K562 (cell line): ENCODE measurements at regions not wholly inside any gene's neighbourhood (a gene's known extent, or its start where the extent isn't known, plus 50 kb on each side); places are given as distances from the start of the nearest gene placed in this dataset.
A peak's percentile ranks its signal among the peaks of the same experiment; 100 is the strongest.

Experiments
- ATAC-seq: fragments of 200-7000 bp; cut with Tn5 transposase; 3 replicates; pipeline ENCODE4 v1.9.1; 2020; ENCODE audit warnings: moderate library complexity
- BruUV-seq: library from RNA; stranded (reverse); fragments of 400-500 nt; replicated peaks from 2 replicates; lab custom pipeline; 2021; lab: Mats Ljungman, UMichigan
- CTCF ChIA-PET: fragments of 300-600 bp; formaldehyde crosslinking; extraction: SDS; loops from one replicate; lab custom pipeline; 2021; ENCODE audit warnings: low intra/inter-chr PET ratio; lab: Yijun Ruan, JAX
- POLR2A ChIA-PET: fragments of 300-600, 350-650 bp; sonication (Branson Sonifier 250); formaldehyde crosslinking; extraction: SDS; loops from one replicate; lab custom pipeline; 2021; ENCODE audit warnings: antibody characterized with exemption, inconsistent platforms; lab: Yijun Ruan, JAX
- DNase-seq, 4 experiments: peaks; one replicate each; pipeline versions ENCODE4 v3.0.0 to v3.0.0-alpha.2; 2011 to 2018; ENCODE audit warnings: low spot score in 3 of 4, mixed read lengths in 3 of 4; ENCODE audit errors: extremely low read depth in 1 of 4
- FAIRE-seq: peaks from 2 replicates; lab custom pipeline; 2011; peaks lifted over from hg19 to GRCh38; lab: Jason Lieb, UNC
- H2AFZ ChIP-seq: 2 replicates; pipeline ENCODE4 v1.6.0; 2011; ENCODE audit warnings: low read depth, low read length, control low read depth, inconsistent platforms
- H3K27ac ChIP-seq: fragments of 200-600 bp; 3 replicates; pipeline ENCODE4 v1.8.0; 2011; ENCODE audit warnings: low read depth, mild to moderate bottlenecking, control low read depth, inconsistent platforms, low read length, moderate library complexity, mixed read lengths; ENCODE audit errors: extremely low read depth
- H3K27me3 ChIP-seq, 2 experiments: fragments of 300-600 bp in 1 of 2; 2 replicates in 1 of 2; 3 replicates in 1 of 2; pipeline versions ENCODE4 v1.6.0 to v1.8.0; 2011; ENCODE audit warnings: inconsistent platforms in 2 of 2, low read length in 2 of 2, mild to moderate bottlenecking in 1 of 2, mixed read lengths in 1 of 2, moderate library complexity in 1 of 2; ENCODE audit not compliant: control insufficient read depth in 2 of 2, insufficient read depth in 2 of 2
- H3K36me3 ChIP-seq: fragments of 300-600 bp; 3 replicates; pipeline ENCODE4 v1.8.0; 2011; ENCODE audit warnings: mild to moderate bottlenecking, low read length, inconsistent platforms; ENCODE audit not compliant: control insufficient read depth, insufficient read depth
- H3K4me1 ChIP-seq, 2 experiments: fragments of 200-600 bp in 1 of 2; replicated peaks in 1 of 2; 2 replicates in 1 of 2; 3 replicates in 1 of 2; pipeline versions ENCODE4 v1.5.1 to v1.8.0; 2011; ENCODE audit warnings: inconsistent platforms in 2 of 2, low read length in 2 of 2, mild to moderate bottlenecking in 1 of 2, mixed read lengths in 1 of 2, moderate library complexity in 1 of 2; ENCODE audit not compliant: control insufficient read depth in 2 of 2, insufficient read depth in 2 of 2
- H3K4me2 ChIP-seq: 2 replicates; pipeline ENCODE4 v1.6.1; 2011; ENCODE audit warnings: low read length, control low read depth, inconsistent platforms, mixed read lengths; ENCODE audit not compliant: insufficient read depth
- H3K4me3 ChIP-seq: fragments of 200-600 bp; sonication (generic), shearing (Covaris generic); 2 replicates; pipeline ENCODE4 v1.5.1; 2016; ENCODE audit warnings: control low read depth, inconsistent platforms
- H3K79me2 ChIP-seq: fragments of 200-600 bp; 3 replicates; pipeline ENCODE4 v1.8.0; 2011; ENCODE audit warnings: low read length, inconsistent platforms; ENCODE audit not compliant: control insufficient read depth, insufficient read depth
- H3K9ac ChIP-seq, 2 experiments: 2 replicates each; pipeline versions ENCODE4 v1.6.0 to v1.6.1; 2011; ENCODE audit warnings: low read depth in 2 of 2, low read length in 2 of 2, control low read depth in 1 of 2, inconsistent platforms in 1 of 2, mild to moderate bottlenecking in 1 of 2, mixed read lengths in 1 of 2; ENCODE audit not compliant: insufficient read depth in 1 of 2
- H3K9me1 ChIP-seq: one replicate; pipeline ENCODE4 v1.6.0; 2011; ENCODE audit warnings: inconsistent platforms, mild to moderate bottlenecking, low read length, moderate library complexity; ENCODE audit not compliant: control insufficient read depth, insufficient read depth
- H3K9me3 ChIP-seq: replicated peaks from 2 replicates; pipeline ENCODE4 v1.5.1; 2011; ENCODE audit warnings: low read depth, low read length, inconsistent platforms; ENCODE audit not compliant: control insufficient read depth, insufficient read depth
- H4K20me1 ChIP-seq: replicated peaks from 2 replicates; pipeline ENCODE4 v1.6.1; 2011; ENCODE audit warnings: low read length, inconsistent platforms, mixed read lengths; ENCODE audit not compliant: control insufficient read depth, insufficient read depth
- ARID1B ChIP-seq: fragments of 450-650 bp; IDR thresholded peaks from 2 replicates; pipeline ENCODE4 v1.6.1; 2016; ENCODE audit warnings: antibody characterized with exemption, mild to moderate bottlenecking, inconsistent platforms
- CBFA2T2 ChIP-seq: fragments of 450-650 bp; conservative IDR thresholded peaks from 2 replicates; pipeline ENCODE4 v1.6.1; 2017; ENCODE audit warnings: mild to moderate bottlenecking
- CBFA2T3 ChIP-seq: fragments of 450-650 bp; IDR thresholded peaks from 2 replicates; pipeline ENCODE4 v1.6.1; 2017
- CBX5 ChIP-seq: IDR thresholded peaks from 2 replicates; pipeline ENCODE4 v1.6.1; 2014; ENCODE audit warnings: low read depth, borderline replicate concordance
- EP300 ChIP-seq: IDR thresholded peaks from 2 replicates; pipeline ENCODE4 v1.6.1; 2012; ENCODE audit warnings: low read length, improper control_type of control experiment
- HNRNPLL ChIP-seq: fragments of 200-400 bp; formaldehyde crosslinking; IDR thresholded peaks from 2 replicates; pipeline ENCODE4 v1.6.1; 2017; ENCODE audit warnings: low read length, low read depth, mild to moderate bottlenecking; ENCODE audit not compliant: poor library complexity, severe bottlenecking
- MEF2A ChIP-seq: IDR thresholded peaks from 2 replicates; pipeline ENCODE4 v1.6.1; 2011; ENCODE audit warnings: low read depth, mild to moderate bottlenecking, low read length, moderate library complexity; ENCODE audit not compliant: control insufficient read depth
- NELFE ChIP-seq: IDR thresholded peaks from 2 replicates; pipeline ENCODE4 v1.6.1; 2011; ENCODE audit warnings: mild to moderate bottlenecking; ENCODE audit not compliant: insufficient read depth, insufficient read length
- RB1 ChIP-seq: fragments of 450-650 bp; IDR thresholded peaks from 2 replicates; pipeline ENCODE4 v1.6.1; 2017; ENCODE audit warnings: low read depth, mild to moderate bottlenecking
- ZKSCAN1 ChIP-seq: fragments of 150-350 bp; IDR thresholded peaks from 2 replicates; pipeline ENCODE4 v1.6.1; 2016; ENCODE audit warnings: low read depth, low read length
- WGBS: fragments of 100-300 bp; shearing (Covaris generic); methylation state at CpG from one replicate; pipeline ENCODE4 v1.1.6; 2016; ENCODE audit warnings: low coverage, mixed read lengths; ENCODE audit not compliant: insufficient coverage; ENCODE audit errors: missing lambda C conversion rate; 5-methylcytosine and 5-hydroxymethylcytosine counted together
- in situ Hi-C: fragments of 300-500 bp; cut with MboI; formaldehyde crosslinking; loops from 4 replicates; pipeline ENCODE4 v1.15.0; 2018; ENCODE audit warnings: inconsistent platforms, mixed read lengths
- intact Hi-C: fragments of 100-400 bp; cut with micrococcal nuclease; formaldehyde crosslinking; loops from 2 replicates; pipeline ENCODE4 v1.14.2; 2022
- TF ChIP-seq, protein P1 (sequence below): fragments of 450-650 bp; IDR thresholded peaks from 2 replicates; pipeline ENCODE4 v1.6.1; 2014; ENCODE audit warnings: low read depth, mild to moderate bottlenecking, moderate library complexity, borderline replicate concordance

DNA sequence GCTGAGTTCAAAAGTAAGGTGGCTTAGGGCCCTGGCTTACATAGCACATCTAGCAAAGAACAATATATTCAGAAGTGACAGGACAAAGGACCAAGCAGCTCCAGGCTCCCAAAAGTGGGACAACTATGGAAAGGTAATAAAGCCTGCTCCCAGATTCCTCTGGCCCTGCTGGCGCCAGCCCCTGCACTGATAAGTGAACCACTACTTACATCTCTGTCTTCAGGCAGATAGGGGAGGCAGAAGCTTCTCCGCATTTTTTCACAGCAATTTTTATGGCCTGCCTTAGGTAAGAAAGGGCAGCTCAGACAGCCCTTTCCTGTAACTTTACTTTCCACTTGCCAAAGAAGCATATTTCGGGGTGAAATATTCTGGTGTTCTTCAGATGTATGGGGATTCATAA lies 83.9 kb downstream of the MTNR1A start:
- H3K9me1 ChIP-seq, result no peaks in the 10 kb centered on the region
- BruUV-seq, result no TSS peak
- no peak overlapping the region for H3K27ac ChIP-seq
- CTCF ChIA-PET, result no interaction called here
- H3K27me3 ChIP-seq, result no peaks in the 10 kb centered on the region
- no peak for TF ChIP-seq ZKSCAN1
- TF ChIP-seq CBFA2T3, result peak; percentile 33; the same call in 1 of the 2 replicates
- peak; percentile 29 for TF ChIP-seq ARID1B
- no peak for TF ChIP-seq CBFA2T2
- 0 out of 2 replicates have a peak, but pooled peaks have one; percentile 6 for TF ChIP-seq EP300
- no peak for TF ChIP-seq CBX5
- H3K9ac ChIP-seq, result no peak overlapping the region
- no peaks in the 10 kb centered on the region; the same call in 2 of the 3 replicates for H3K36me3 ChIP-seq
- ATAC-seq, result peak; percentile 33
- no peaks in the 10 kb centered on the region; the same call in 1 of the 2 replicates for H4K20me1 ChIP-seq
- H3K79me2 ChIP-seq, result no peaks in the 10 kb centered on the region
- no peak overlapping the region for H3K4me3 ChIP-seq
- peak in 1 of 4 experiments; percentile 11 for DNase-seq
- no peaks in the 10 kb centered on the region; a peak in 1 of 5 replicates for H3K4me1 ChIP-seq
- intact Hi-C loops, result no loop called here
- no peak overlapping the region for H3K4me2 ChIP-seq
- in situ Hi-C loops, result no loop called here
- WGBS, result 38% methylated on average over 3 of the region's 3 CpGs
- H2AFZ ChIP-seq, result no peak overlapping the region
- no peaks in the 10 kb centered on the region for H3K9me3 ChIP-seq
- POLR2A ChIA-PET, result interaction anchor here (0.6 kb wide), 1 partner anchor 1771 kb away, joined by 3 read pairs; no protein-coding TSS in a partner anchor
- peak; percentile 29 for FAIRE-seq

- Histone ChIP-seq H3K79me2 (no peaks in the 10 kb centered on the region), H3K27me3 (no peaks in the 10 kb centered on the region), H3K9me3 (no peaks in the 10 kb centered on the region), H3K27ac (no peak overlapping the region), H3K9me1 (no peaks in the 10 kb centered on the region), H4K20me1 (no peaks in the 10 kb centered on the region), H3K9ac (no peak overlapping the region), H2AFZ (no peak overlapping the region), H3K4me1 (no peaks in the 10 kb centered on the region), H3K36me3 (no peaks in the 10 kb centered on the region), H3K4me2 (no peak overlapping the region), H3K4me3 (no peak overlapping the region)
- TF ChIP-seq, protein P1, sequence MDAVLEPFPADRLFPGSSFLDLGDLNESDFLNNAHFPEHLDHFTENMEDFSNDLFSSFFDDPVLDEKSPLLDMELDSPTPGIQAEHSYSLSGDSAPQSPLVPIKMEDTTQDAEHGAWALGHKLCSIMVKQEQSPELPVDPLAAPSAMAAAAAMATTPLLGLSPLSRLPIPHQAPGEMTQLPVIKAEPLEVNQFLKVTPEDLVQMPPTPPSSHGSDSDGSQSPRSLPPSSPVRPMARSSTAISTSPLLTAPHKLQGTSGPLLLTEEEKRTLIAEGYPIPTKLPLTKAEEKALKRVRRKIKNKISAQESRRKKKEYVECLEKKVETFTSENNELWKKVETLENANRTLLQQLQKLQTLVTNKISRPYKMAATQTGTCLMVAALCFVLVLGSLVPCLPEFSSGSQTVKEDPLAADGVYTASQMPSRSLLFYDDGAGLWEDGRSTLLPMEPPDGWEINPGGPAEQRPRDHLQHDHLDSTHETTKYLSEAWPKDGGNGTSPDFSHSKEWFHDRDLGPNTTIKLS, result no peak
- no peak for TF ChIP-seq RB1
- no peak for TF ChIP-seq HNRNPLL
- TF ChIP-seq NELFE, result no peak
- TF ChIP-seq MEF2A, result no peak
- in situ Hi-C loops (no loop called here), intact Hi-C loops (no loop called here)
- BruUV-seq, result no TSS peak
- FAIRE-seq (no peak), DNase-seq (no peak), ATAC-seq (no peak)
- ChIA-PET CTCF (no interaction called here), POLR2A (no interaction called here)
- WGBS, result 68% methylated on average over 3 of the region's 5 CpGs
These were observed 97.3 kb downstream of the MTNR1A start for GRCh38 chr4:186458050-186458449.
